ENCODE measurements at regions not wholly inside any gene's neighbourhood (a gene's known extent, or its start where the extent isn't known, plus 50 kb on each side); places are given as distances from the start of the nearest gene placed in this dataset.
"Not testable (repeated sequence)": the region's sequence is repeated elsewhere in the genome, so short reads cannot be mapped to it uniquely, and the experiment has no call there.

- DNase-seq (ENCODE audit: extremely low spot score, insufficient read length, low read depth) (no peak), FAIRE-seq (no peak)
Observed at GRCh38 chr5:142542078-142542477, 143.8 kb downstream of the FGF1 start.

GRCh38 chr5:142540922-142541422 lies 144.9 kb downstream of the FGF1 start:
- FAIRE-seq (no peak), DNase-seq (ENCODE audit: extremely low spot score, insufficient read length, low read depth) (no peak)

GRCh38 chr5:142539154-142539740 lies 146.6 kb downstream of the FGF1 start:
- FAIRE-seq (no peak), DNase-seq (ENCODE audit: extremely low spot score, insufficient read length, low read depth) (no peak)

DNA sequence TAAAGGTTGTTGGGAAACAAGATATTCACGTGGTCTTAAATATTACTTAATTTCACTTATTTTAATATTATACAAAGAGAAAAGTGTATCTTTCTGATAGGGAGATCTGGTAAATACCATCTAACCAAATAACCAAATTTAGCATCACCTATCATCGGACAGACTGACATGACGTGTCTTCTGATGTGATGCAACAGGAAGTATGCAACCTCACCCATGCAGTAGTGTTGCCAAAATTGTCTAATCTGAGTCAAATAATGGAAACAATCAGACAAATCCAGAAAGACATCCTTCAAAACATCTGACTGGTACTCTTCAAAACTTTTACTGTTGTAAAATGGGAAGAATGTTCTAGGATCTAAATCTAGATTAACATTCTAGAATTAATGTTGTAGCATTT lies 148.0 kb downstream of the FGF1 start:
- DNase-seq (ENCODE audit: extremely low spot score, insufficient read length, low read depth), result no peak
- FAIRE-seq, result no peak

DNA sequence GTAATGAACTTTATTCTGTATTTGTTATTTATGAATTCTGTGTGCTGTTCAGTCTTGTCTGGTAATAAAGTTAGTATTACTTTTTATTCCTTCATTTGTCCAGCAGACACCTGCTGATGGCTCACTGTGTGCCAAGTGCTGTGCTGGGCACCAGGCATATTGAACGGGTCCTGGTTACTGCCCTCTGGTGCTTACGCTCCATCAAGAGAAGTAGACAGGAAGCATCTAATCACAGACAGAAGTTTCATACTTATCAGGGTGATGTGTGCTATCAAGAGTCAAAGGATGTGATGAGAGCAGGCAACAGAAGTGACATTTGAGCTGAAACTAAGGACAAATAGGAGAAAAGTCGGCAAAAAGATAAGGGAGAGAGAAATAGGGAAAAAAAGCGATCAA lies 153.1 kb downstream of the FGF1 start:
- DNase-seq (ENCODE audit: extremely low spot score, insufficient read length, low read depth), result no peak
- no peak for FAIRE-seq

DNA sequence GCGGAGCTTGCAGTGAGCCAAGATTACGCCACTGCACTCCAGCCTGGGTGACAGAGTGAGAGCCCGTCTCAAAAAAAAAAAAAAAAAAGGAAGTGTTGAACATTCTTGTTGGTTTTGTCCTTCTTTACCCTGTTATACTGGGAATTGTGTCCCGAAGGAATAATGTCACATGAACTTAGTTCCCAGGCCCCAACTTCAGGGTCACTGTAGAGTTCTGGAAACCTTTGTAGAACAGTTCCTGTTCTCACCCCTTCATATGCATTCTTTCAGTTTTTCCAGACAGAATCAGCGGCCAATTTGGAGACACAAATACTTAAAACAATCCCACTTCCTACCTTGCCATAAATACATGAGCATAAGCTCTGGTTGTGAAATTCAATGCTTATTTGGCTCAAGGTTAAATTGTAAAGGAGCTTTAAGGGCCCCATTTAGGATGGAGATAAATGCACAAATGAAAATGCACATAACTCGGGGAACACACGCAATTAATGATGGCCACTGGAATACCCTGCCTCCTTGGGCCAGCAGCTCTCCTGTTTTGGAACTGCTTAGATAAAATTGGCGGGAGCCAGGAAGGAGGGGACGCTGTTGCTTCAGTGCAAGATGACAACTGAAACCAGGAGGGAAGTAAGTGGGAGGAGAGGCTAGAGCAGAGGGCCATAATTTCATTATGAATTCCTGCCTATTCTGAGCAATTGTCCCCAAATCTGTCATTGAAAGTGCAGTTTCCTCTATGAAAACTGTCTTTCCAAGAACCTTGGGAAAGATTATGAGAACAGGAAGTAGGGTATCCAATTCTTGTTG lies 153.7 kb downstream of the FGF1 start:
- FAIRE-seq (no peak), DNase-seq (ENCODE audit: extremely low spot score, insufficient read length, low read depth) (no peak)

- DNase-seq (ENCODE audit: extremely low spot score, insufficient read length, low read depth) (no peak), FAIRE-seq (no peak)
Observed at GRCh38 chr5:142530904-142531303, 155.0 kb downstream of the FGF1 start.

GRCh38 chr5:142529626-142530278 lies 156.1 kb downstream of the FGF1 start:
- no peak for FAIRE-seq

DNA sequence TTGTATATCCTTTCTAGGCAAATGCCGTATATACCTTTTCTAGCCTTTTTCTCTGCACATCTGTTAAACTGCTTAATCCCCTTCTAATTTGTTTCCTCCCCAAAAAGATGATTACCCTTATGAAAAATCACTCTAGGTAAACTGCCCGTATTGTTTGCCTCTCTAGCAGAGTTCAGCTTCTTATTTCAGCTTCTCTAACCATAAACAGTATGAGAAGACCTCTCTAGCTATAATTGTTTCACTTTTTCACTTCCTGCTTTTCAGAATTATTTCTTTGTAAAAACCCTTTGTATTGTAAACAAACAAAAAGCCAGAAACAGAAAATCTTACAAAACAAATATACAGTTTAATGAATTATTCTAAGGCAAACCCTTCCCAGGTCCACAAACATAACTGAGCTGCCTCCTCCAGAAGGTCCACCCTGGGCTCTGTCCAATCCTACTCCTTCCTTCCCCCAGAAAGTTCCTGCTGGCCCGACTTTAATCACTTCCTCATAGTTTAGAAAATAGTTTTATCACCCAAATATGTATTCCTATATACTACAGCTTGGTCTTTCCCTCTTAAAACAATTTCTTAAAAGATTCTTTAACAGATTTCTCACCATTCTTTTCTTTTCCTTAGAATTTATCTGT lies 158.1 kb downstream of the FGF1 start:
- DNase-seq (ENCODE audit: extremely low spot score, insufficient read length, low read depth) (no peak), FAIRE-seq (no peak)

More at GRCh38 chr5:142529626-142530278, 156.1 kb downstream of the FGF1 start:
- no peak for DNase-seq (ENCODE audit: extremely low spot score, insufficient read length, low read depth)

DNA sequence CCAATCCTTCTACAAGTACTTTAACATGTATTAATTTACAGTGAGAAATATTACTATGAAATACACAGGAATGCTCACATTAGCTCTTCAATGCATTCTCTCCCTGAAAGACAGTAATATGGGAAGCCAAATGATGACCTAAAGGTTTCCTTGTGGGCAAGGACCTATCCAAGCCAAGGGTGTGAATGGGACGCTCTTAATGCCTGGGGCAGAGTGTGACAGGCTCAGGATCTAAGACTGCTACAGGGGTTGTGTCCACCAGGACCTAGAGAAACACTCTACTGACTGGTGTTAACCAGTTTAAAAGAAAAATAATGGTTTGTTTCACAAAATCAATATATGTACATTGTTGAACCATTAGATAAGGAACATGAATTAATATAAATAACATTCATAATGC lies 158.7 kb downstream of the FGF1 start:
- DNase-seq (ENCODE audit: extremely low spot score, insufficient read length, low read depth) (no peak), FAIRE-seq (no peak)

GRCh38 chr5:142522983-142523382 lies 162.9 kb downstream of the FGF1 start:
- DNase-seq (ENCODE audit: extremely low spot score, insufficient read length, low read depth), result no peak
- FAIRE-seq, result no peak

- FAIRE-seq (no peak), DNase-seq (ENCODE audit: extremely low spot score, insufficient read length, low read depth) (no peak)
Observed at GRCh38 chr5:142521706-142522105, 164.2 kb downstream of the FGF1 start.

DNA sequence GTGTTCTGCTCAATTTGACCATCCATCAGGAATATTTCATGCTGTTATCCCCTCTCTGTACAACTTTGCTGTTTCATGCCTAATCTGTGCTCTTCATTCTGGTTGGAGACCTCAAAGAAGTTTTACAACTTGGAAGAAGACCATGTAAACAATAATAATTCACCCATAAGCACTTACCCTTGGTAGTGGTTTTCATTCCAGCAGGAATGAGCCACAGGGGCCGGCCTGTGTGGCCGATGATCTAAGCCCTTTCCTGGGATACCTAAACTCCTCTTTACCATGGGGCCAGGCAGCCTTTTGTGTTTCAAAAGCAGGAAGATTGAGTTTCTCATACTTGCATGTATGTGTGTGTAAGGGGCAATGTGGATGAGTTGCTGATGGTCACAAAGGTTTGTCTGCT lies 165.0 kb downstream of the FGF1 start:
- FAIRE-seq, result no peak
- DNase-seq (ENCODE audit: extremely low spot score, insufficient read length, low read depth), result no peak

DNA sequence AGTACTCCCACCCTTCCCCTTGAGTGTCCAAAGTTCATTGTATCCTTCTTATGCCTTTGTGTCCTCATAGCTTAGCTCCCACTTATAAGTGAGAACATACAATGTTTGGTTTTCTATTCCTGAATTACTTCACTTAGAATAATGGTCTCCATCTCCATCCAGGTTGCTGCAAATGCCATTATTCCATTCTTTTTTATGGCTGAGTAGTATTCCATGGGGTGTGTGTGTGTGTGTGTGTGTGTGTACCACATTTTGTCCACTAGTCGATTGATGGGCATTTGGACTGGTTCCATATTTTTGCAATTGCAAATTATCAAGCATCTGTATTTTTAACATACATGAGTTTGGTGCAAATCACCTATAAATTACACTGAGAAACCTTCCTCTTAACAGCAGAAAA lies 166.0 kb downstream of the FGF1 start:
- not testable (repeated sequence) for DNase-seq (ENCODE audit: extremely low spot score, insufficient read length, low read depth); FAIRE-seq

DNA sequence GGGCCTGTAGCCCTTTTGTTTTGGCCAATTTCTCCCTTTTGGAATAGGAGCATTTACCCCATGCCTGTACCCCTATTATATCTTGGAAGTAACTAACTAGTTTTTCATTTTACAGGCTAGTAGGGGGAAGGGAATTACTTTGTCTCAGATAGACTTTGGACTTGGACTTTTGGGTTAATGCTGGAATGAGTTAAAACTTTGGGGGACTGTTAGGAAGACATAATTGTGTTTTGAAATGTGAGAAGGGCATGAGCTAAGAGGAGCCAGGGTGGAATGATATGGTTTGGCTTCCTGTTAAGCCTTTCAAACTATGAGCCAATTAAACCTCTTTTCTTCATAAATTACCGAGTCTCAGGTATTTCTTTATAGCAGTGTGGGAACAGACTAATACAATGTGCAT lies 168.1 kb downstream of the FGF1 start:
- no peak for FAIRE-seq
- DNase-seq (ENCODE audit: extremely low spot score, insufficient read length, low read depth), result no peak

GRCh38 chr5:142516732-142517131 lies 169.2 kb downstream of the FGF1 start:
- DNase-seq (ENCODE audit: extremely low spot score, insufficient read length, low read depth) (no peak), FAIRE-seq (no peak)

- DNase-seq (ENCODE audit: extremely low spot score, insufficient read length, low read depth) (no peak), FAIRE-seq (no peak)
Observed at GRCh38 chr5:142515036-142515435, 170.9 kb downstream of the FGF1 start.

DNA sequence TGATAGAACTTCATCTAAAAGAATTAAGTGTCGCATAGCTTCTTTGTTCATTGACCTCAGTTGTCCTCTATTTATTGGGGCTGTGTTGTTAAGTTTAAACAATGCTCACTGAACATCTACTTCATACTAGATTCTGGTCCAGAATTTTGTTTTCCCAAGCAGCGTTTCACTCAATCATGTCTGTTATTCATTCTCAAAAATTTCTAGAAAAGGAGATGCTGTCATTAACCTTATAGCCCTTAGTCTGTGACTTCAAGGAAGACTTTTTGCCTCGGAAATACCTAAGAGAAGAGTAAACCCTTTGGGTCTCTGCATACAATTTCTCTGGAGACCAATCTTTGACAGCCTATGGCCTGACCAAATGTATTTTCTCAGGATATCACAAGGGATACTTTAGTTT lies 171.7 kb downstream of the FGF1 start:
- DNase-seq (ENCODE audit: extremely low spot score, insufficient read length, low read depth), result no peak
- no peak for FAIRE-seq

DNA sequence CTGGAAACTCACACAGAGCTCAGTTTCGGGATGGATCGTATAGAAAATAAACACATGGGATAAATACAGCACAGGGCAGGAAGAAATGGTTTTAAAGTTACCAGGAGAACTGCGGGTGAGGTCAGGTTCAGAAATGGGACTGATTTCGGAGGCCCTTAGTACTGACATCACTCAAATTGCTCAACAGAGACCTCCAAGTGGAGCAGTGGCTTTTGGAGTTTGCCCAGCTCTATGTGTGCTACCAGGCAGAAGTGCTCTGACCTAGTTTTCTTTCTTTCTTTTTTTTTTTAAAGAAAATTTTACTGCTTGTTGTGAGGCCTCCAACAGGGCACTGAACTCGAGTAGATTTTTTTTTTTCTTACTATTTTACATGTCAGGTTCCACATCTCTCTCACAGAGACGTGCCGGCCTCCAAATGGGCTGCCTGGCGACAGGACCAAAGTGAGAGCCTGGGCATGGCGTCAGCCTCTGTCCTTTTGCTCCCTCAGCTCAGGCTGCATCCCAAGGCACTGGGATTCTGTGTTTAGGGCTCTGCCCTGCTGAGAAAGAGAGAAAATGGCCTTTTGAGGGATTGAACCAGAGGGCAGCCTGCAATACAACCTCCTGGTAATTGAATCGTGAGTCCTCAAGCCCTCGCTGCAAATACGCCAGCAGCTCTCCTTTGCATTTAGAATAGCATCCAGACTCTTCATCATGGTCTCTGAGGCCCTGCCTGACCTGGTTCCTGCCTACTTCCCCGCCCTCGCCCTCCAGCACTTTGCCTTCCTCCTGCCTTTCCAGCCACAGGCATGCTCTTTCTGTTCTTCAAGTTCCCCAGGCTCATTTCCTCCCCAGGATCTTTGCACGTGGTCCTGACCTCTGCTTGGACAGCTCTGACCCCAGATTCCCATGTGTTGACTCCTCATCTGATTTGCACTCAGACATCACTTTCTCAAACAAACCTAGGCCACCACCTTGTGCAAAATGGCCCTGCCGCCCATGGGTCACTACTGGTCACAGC lies 173.5 kb downstream of the FGF1 start:
- DNase-seq (ENCODE audit: extremely low spot score, insufficient read length, low read depth) (no peak), FAIRE-seq (no peak)

GRCh38 chr5:142511358-142511757 lies 174.5 kb downstream of the FGF1 start:
- FAIRE-seq, result no peak

More at GRCh38 chr5:142511358-142511757, 174.5 kb downstream of the FGF1 start:
- DNase-seq (ENCODE audit: extremely low spot score, insufficient read length, low read depth), result no peak
